Left forelimb (tissue), 1 donor: ENCODE measurements at regions not wholly inside any gene's neighbourhood (a gene's known extent, or its start where the extent isn't known, plus 50 kb on each side); places are given as distances from the start of the nearest gene placed in this dataset.
"Not testable (repeated sequence)": the region's sequence is repeated elsewhere in the genome, so short reads cannot be mapped to it uniquely, and the experiment has no call there.

ENCODE experiments used
- DNase-seq: peaks from one replicate; pipeline ENCODE4 v3.0.0-alpha.2; 2018; ENCODE audit warnings: low spot score

DNA sequence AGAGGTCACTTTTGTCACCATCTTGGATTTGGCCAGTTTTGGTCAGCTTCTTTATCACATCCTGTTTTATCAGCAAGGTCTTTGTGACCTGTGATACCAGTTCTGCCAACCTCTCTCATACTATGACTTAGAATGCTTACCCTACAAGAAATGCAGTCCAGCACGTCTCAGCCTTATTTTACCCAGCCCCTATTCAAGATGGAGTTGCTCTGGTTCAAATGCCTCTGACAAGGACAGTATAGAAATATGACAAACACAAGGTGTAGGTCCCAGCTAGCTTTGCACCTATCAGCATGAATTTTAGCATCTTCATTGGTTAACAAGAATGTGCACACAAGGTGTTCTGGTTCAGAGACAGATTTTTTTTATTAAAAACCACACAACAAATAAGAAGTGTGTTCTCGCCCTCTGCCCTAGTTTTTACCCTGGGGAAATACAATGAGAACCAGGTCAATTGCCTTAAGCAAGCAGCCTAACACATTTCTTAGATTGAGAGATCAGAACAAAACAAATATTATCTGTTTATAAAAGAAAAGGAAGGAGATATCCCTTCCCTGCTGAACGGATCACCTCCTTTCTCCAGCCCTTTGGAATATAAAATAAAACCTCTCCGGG, 962.3 kb upstream of the PRKX start:
- no peak for DNase-seq

DNA sequence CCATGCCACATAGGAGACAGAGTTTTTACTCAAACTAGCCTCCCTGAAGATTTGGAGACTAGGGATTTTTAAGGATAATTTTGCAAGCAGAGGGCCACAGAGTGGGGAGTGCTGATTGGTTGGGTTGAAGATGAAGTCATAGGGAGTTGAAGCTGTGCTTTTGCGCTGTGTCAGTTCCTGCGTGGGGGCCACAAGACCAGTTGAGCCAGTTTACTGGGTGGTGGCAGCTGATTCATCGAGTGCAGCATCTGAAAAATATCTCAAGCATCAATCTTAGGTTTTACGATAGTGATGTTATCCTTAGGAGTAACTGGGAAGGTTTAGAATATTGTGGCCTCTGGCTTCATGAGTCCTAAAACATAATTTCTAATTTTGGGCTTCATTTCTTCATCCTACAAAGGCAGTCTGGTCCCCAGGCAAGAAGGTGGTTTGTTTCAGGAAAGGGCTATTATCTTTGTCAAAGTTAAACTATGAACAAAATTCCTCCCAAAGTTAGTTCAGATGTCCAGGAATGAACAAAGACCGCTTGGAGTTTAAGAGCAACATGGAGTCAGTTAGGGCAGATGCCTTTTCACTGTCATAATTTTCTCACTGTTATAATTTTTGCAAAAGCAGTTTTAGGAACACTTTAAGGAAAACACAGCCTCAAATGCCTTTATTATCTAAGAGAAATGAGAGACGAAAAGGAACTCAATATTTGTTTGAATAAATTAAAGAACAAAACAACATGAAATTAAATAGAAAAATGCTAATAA, 960.8 kb upstream of the PRKX start:
- DNase-seq: no peak

DNA sequence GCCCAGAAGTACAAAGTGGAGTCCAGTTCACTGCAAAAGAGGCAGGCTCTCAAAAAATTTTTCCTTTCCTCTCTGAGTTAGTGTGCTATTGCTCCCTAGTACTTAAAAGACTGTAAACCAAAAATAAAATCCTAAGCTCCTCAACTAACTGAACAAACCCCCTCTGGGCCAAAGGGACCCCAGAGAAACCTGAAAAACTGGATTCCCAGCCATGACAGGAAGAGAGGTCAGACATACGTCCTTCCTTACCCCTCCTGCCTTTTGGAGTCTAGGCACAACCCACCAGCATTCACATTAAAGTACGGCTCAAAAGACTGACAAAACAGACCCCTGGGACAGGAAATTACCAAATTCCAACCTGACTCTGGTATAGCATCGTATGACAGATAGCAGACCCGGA, 957.9 kb upstream of the PRKX start:
- DNase-seq: no peak

DNA sequence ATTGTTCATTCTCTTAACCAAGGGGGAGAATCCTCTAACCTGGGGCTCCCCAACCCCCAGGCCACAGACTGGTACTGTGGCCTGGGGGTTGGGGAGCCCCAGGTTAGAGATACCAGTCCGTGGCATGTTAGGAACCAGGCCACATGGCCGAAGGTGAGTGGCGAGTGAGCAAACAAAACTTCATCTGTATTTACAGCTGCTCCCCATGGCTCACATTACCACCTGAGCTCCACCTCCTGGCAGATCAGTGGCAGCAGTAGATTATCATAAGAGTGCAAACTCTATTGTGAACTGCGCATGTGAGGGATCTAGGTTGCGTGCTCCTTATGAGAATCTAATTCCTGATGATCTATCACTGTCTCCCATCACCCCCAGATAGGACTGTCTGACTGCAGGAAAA, 957.2 kb upstream of the PRKX start:
- no peak for DNase-seq

DNA sequence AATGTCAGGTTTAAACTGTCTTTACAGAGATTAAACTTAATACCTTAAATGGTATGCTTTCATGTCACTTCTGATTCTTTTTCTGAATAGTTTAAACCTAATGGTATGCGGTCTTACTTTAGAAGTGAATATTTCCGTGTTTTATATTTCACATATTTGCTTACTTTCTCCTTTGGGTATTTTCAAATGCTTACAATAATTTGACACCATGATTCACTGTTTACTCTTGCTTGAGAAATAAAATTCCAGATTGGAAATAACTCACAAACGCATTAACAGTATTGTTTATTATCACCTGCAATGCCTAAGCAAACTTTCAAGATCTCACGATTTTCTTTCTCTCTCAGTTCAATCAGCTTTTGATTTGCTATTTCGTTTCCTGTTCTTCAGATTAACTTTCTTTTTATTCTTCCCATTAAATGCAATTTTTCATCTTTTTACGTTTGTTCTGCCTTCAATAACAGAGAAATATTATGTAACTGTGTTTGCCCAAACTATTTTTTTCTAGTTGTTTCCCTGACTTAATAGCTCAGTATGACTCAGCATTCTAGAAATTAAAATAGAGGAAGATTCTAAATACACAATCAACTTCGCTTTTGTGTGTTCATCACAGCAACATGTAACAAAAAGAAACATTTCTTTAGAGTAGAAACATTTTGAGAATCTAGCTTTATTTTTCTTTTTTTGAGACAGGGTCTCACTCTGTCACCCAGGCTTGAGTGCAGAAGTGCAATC, 955.5 kb upstream of the PRKX start:
- DNase-seq: no peak

DNA sequence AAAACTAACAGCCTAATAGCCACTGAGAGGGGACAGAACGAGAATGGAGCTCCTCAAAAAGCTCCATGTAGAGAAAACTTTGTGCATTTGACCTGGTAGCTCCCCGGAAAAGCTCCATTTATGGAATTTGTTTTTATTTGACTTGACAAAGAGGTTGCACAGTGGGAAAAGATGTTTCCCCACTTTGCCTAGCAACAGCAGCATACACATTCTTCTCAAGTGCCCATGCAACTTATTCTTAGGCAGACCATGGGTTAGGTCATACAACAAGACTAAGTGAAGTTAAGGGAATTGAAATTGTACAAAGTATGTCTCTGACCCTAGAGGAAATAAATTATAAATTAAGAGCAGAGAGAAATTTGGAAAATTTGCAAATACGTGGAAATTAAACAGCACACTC, 949.6 kb upstream of the PRKX start:
- no peak for DNase-seq

DNA sequence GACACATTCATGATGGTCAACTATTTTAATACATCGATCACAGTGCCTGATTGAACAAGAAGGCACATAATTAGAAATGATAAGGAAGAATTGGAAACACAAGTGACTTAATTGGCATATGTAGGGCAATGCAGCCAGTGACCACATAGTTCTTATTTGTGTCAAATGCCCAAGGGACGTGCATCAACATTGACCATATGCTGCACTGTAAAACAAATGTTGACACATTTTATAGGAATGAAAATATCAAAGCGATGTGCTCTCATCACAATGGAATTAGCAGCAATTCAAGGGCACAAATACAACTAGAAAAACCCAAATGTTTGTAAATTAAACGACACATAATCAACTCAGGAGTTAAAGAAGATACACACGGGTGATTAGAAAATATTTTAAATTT, 948.3 kb upstream of the PRKX start:
- DNase-seq: no peak

DNA sequence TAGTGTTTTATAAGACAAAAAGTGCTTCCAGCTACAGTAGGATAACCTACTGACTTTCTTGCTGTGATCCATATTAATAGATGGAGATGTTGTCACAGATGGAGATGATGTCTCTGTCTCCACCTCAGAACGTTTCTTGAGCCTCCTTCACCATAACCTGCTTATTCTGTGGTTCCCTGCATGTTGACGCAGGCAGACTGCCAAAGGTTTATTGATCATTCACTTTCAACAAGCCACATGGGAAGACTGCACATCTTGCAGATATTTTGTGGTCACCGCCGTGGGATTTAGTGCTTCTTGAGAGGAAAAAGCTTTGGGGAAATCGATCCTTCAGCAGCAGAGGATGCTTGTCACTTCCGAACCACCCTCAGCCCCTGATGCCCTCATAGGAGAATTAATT, 943.0 kb upstream of the PRKX start:
- no peak for DNase-seq

DNA sequence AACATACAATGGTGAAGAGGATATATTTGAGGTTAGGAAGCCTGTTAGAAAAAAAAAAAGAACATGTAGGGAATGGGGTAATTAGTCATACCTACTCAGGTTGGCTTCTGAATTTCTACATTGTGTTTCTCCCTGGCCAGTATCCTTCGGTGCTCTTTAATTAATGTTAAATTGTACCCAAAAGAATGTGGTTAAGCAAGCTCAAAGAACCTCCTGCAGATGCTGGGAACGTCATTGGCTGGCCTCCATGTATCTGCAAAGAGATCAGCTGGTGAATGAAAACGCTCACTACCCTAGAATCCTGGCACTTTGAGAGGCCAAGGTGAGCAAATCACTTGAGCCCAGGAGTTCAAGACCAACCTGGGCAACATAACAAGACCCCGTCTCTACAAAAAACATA, 942.3 kb upstream of the PRKX start:
- no peak for DNase-seq

DNA sequence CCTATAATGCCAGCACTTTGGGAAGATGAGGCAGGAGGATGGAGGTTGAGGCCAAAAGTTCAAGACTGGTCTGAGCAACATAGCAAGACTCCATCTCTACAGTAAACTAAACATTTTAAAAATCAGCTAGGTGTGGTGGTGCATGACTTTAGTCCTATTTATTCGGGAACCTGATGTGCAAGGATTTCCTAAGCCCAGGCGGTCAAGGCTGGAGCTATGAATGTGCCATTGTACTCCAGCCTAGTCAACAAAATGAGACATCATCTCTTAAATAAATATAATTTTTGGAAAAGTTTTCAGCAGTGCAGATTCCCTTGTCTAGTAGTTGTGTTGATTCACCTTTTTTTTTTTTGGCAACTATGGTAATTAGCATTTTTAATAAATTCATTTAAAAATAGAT, 928.7 kb upstream of the PRKX start:
- no peak for DNase-seq

DNA sequence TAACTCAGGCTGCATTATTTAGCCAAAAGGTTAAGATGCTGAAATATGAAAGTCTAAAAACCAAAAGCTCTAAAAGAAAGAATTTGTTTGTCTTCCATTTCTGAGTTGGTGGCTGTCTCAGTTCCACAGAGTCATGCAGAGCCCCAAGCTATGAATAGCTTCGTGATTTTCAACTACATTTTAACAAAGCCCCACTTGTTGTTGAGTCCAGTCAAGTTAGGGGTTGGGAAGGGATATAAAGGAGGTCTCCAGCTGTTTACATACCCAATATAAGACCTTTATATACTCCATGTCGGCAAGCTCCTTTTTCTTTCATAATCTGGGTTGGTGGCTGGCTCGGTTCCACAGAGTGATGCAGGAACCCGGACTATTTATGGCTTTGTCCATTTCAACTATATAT, 924.6 kb upstream of the PRKX start:
- no peak for DNase-seq

DNA sequence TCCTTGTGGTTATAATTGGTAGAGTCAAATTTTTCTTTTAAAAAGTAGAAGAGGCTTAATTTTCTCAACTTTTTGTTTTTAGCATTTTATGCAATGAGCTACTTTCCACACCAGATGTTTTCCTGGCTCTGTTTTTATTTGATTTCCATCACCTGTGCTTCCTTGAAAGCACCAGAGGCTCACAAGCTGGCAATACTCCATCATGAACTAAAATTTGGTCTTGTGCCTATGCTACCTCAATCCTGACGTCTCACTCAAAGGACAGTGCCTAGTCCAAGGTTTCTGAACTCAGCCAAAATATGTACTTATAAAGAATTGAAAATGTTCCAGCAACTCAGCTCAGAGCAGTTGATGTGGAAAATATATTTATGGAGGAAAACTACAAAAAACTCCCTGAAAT, 914.0 kb upstream of the PRKX start:
- no peak for DNase-seq

DNA sequence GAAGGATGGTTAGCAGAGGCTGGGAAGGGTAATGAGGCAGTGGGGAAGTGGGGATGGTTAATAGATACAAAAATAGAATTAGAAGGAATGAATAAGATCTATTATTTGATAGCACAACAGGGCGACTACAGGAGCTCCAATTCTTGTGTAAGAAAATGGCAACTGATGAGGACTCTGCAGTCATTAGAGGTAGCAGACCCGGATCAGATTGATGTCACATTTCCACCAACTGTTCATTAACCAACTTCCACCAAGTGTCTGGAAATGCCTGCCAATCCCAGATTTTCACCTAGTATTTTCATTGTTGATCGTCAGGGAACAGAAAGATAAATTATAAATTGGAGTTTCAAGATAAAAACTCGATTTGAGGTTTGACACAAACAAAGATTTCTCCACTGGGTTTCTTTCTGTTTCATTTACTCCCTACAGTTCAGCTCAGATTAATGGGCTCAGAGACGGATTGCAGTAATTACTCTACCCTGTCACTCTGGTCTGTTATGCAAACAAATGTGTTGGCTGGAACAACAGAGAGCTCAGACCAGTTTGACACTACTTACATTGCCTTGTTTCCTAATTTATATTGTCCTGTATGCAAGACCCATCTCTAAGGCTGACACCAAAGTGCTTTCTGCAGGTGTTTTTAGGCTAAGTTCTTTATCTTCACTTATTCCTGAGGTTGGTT, 909.2 kb upstream of the PRKX start:
- DNase-seq: no peak

DNA sequence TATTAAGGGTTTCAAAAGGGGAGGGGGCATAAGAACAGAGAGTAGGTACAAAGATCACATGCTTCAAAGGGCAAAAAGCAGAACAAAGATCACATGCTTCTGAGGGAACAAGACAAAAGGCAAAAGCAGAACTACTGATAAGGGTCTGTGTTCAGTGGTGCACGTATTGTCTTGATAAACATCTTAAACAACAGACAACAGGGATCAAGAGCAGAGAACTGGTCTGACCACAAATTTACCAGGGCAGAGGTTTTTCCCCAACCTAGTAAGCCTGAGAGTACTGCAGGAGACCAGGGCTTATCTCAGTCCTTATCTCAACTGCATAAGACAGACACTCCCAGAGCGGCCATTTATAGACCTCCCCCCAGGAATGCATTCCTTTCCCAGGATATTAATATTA, 900.2 kb upstream of the PRKX start:
- not testable (repeated sequence) for DNase-seq

DNA sequence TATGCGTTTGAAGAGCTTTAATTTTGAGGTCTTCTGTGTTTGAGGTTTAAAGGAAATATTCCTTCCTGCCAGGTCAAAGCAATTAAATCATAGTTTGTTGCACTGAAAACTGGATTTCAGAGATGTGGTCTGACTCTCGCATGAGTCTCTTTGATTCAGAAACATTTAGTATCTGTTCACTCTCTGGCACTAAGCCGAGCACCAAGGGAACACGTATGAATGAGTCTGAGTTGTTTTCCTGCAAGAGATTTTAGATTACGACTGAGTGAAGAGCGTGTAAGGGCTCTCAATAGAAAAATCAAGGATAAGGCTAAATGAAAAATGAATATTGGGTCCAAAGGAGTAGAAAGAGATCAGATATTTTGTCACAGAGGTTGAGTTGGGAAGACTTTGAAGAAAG, 875.4 kb upstream of the PRKX start:
- DNase-seq: no peak

DNA sequence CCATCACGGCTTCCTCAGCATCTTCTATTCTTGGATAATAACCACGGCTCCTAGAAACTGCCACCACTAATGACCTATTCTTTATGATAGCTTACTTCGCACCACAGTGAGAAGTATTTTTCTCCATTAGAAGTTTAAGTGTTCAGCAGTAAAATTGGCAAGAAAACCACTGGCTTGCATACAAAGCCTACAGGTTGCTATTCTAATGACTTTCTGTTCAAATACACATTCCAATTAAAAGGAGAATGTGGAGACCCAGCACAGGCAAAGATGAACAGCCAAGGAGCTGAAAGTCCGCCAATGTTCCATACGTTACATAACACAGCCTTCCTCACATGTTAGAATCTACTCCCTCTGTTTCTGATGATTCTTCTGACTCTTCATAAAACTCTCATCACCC, 875.0 kb upstream of the PRKX start:
- no peak for DNase-seq

DNA sequence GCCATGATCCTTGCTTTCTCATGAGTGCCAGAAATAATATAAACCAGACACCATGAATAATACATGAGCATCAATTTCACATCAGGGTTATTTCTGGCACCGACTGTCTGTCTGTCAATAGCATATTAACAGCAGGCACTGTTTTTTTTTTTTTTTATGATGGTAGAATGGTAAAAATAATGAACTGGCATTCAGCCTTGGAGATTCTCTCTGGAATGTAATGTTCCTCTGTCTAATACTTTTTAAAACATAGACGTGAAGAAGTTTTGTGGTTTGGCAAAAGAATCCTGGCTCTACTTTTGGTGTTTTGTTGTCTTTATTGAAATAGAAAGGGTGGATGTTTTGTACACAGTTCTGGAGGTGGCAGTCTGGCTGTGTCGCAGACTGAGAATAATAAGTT, 874.6 kb upstream of the PRKX start:
- DNase-seq: no peak

DNA sequence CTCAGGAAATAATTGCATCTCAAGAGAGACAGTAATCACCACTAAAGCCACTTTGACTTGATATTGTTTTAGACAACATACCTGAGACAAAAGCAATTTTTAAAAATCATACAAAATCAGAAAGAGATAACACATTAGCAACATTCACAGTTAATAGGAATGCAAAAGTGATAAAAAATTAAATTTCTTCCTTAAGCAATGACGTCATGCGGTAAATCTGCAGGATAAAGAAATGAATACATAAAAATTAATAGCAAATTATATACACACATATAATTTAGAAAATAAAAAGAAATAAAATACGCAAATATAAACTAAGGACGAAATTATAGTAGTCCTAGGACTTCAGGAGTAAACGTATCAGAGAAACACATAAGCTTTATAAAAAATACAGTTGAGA, 866.5 kb upstream of the PRKX start:
- DNase-seq: no peak

DNA sequence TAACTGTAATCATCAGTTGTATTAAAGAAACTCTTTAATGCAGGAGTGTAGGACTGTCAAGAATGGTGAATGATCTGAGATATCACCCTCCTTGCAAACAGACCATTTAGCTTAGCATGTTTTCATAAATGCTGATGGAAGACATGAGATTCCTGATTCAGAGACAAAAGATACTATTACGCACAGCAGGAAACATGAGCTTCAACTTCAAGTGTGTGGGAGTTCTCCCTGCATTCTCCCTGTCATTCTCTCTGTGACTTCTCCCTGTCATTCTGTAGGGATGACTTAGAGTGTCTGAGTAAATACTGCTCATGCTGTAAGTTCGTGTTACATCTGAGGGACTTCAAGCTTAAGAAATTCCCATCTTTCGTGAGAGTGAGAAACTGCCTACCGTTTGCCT, 866.0 kb upstream of the PRKX start:
- no peak for DNase-seq

DNA sequence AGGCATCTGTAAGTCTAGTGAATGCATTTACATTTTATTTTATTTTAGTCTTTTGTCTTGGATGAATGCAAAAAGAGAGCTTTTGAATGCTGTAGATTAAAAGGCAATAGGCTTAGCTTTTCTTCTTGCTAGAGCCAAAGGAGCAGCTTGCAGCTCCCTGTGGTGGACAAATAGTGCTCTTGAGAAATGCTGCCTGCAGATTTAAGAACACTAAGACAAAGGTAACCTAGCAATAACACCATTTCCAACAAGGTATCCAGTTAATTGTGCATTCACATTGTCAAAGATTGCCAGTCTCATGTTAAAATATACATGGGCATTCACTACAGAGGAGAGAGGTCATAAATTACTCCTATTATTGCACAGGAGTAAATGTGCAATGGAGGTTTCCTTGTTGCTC, 859.2 kb upstream of the PRKX start:
- DNase-seq: no peak

DNA sequence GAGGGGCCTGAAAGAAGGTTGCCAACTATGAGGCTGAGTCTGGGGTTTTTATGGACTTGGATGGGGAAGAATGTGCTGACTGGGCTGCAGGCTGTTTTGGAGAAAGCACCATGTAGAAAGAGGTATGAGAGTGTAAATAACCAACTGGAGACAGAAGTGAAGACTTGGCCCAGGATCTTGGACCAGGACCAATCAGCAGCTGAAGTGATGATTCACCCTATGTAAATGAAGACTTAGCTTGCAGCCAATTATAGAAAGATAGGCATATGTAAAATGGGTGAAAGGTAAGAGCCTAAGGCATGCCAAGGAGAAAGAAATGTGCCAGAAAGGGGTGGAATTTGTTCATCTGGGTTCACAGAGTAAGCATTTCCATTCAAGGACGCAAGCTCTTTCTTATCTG, 856.7 kb upstream of the PRKX start:
- no peak for DNase-seq

DNA sequence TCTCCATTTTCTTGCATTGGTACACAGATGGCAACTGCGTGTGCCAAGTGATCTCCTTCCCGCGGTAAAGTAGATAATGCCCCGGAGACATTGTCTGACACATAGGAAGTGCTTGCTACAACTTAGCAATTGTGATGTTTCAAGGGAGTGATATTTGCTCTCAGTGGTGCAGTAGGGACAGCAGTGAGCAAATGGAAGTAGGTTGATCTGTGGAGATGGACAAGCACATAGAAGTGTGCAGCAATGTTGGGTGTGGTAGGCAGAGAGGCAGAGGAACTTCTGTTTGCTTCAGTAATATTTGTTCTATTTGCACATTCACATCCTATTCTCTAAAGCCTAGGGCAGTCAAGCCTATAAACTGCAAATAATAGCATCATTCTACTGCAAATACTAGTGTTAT, 846.7 kb upstream of the PRKX start:
- DNase-seq: no peak

DNA sequence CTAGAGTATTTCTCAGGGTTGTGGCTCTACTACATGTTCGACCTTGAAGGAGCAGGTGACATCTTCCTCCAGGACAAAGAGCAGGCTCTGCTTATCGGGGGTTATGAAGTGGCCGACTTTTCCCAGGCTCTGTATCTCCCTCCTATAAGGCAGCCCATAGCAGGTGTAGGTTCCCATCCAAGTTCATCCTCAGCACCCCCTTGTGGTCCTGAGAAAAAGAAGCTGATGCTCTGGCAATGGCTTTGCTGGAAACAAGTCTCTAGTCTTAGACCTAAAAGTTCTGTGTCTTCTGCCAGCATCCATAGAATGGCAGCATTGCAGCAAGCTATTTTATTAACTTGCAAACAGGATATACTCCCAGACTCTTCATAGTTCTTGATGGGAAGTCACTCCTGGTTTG, 836.6 kb upstream of the PRKX start:
- DNase-seq: no peak
